GM19023 (cell line): ENCODE measurements at regions not wholly inside any gene's neighbourhood (a gene's known extent, or its start where the extent isn't known, plus 50 kb on each side); places are given as distances from the start of the nearest gene placed in this dataset.

Experiments
- ATAC-seq: cut with Tn5 transposase; IDR thresholded peaks from one replicate; pipeline ENCODE4 v1.9.1; 2021; ENCODE audit warnings: mild to moderate bottlenecking, moderate library complexity; ENCODE audit not compliant: unreplicated experiment

DNA sequence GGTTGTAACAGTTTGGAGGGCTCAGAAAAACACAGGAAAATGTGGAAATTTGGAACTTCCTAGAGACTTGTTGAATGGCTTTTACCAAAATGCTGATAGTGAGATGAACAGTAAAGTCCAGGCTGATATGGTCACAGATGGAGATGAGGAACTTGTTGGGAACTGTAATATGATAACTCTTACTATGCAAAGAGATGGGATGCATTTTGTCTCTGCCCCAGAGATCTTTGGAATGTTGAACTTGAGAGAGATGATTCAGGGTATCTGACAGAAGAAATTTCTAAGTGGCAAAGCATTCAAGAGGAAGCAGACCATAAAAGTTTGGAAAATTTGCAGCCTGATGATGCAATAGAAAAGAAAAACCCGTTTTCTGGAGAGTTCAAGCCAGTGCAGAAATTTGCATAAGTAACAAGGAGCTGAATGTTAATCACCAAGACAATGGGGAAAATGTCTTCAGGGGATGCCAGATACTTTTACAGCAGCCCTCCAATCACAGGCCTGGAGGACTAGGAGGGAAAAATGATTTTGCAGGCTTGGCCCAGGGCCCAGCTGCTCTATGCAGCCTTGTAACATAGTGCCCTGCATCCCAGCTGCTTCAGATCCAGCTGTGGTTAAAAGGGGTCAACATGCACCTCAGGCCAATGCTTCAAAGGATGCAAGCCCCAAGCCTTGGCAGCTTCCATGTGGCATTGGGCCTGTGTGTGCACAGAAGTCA, 572.7 kb upstream of the ATP2B1 start:
- no peak for ATAC-seq

DNA sequence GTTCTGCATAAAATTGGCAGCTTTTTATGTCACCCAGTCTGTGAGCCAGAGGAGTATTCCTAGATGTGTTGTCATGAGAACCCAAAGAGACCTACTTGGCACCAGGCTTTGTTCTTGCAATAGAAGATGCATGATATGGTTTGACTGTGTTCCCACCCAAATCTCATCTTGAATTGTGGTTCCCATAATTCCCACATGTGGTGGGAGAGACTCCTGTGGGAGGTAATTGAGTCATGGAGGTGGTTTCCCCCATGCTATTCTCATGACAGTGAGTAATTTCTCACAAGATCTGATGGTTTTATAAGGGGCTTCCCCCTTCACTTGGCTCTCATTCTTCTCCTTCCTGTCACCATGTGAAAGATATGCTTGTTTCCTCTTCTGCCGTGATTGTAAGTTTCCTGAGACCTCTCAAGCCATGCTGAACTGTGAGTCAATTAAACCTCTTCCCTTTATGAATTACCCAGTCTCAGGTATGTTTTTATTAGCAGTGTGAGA, 572.0 kb upstream of the ATP2B1 start:
- peak; percentile 72 for ATAC-seq

DNA sequence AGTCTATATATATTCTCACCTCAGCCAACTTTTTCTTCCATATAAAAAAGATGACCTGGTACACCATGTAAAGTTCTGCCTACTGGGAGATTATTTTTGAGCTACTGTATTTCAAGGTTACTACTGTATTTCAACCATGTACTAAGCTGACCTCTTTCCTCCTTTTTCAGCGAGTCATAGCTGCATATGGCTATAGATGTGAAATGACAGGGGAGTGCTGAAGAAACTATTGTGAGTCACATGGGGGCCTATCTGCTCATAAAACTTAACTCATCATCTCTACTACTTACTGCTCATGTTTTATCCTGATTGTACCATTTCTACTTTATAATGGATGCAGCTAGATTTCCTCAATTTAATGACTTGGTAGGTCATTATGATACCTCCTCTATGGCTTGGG, 571.4 kb upstream of the ATP2B1 start:
- no peak for ATAC-seq

DNA sequence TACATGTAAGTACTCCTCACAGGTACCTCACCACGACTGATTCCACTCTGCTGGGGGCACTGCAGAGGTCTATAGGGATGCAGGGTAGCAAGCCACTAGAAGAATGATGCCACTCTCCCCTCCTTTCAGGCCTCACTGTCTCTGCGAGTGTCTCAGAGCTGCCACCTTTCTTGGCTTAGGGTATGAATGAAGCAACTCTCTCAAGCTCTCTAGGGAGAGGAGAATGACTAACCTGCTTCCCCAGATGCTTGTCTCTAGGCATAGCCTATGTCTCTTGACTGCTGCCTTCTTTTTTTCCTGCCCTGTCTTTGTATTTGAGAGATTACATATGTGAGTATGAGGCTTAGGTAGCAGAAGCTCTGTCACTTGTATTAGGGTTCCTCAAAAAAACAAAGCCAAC, 566.5 kb upstream of the ATP2B1 start:
- ATAC-seq = no peak

DNA sequence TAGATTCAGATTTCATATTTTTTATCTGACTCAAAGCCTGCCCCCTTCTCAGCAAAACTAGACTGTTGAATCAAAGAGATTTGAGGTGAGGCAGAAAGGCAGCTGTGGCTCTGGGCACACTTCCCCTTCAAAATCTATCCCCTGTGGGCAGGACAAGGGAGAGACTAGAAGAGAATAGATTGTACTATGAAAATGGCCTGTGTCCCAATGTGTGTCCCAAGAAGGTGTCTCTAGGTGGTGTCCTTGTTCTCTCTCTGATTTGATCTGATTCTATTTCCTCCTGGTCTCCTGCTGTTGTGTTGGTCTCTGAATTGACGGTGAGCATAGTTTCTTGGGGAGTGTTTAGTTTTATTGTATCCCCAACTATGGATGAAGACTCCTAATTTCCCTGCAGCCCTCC, 565.8 kb upstream of the ATP2B1 start:
- ATAC-seq = no peak

DNA sequence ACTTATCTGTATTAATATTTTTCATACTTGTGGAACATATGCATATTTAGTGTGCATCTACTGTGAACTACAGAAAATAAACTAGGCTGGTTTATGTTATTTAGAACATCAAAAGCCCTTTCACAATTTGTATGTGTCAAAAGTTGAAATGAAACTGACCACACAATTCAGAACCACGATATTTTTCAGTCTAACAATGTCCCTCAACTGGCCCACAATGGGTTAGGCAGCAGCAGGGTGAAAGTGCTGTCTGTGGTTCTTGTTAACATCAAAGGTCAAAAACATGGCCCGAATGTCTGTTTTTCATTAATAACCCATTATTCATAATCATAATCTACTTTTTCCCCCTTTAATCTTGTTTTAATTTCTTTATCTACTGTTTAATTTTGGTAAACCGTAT, 559.9 kb upstream of the ATP2B1 start:
- peak; percentile 63 for ATAC-seq

DNA sequence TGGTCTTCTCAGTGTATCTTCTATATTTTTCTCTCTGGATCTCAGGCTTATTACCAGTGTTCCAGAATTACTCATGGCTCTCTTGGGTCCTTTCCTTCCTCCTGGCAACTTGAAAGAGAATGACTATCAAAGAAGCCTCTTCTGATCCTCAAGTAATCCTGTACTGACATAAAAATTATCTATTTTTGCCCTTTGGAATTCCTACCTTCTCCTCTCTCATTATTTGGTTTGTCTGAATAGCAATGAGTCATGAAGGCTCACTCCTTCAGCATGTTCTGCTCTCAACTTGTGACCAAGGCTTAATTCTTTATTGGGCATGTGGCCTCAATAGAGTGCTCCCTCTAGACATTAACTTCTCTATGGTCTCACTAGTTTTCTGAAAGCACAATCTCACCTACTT, 553.6 kb upstream of the ATP2B1 start:
- ATAC-seq = no peak

DNA sequence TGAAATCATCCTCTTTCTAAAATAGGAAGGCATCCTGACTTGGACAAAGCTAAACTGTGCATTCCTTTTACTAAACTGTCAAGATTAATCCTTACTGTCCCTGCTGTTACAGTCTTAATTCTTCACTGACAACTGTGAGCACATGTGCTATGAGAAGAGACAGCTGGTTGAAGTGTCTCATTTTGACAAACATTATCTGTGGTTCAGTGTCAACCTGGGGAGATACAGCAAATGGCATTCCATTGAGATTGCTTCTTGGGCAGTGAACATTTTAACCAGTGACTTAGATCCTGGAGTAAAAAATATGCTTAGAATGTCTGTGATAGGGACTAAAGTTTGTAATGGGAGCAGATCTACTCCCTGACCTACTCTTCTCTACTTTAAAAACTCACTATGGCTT, 552.6 kb upstream of the ATP2B1 start:
- no peak for ATAC-seq

DNA sequence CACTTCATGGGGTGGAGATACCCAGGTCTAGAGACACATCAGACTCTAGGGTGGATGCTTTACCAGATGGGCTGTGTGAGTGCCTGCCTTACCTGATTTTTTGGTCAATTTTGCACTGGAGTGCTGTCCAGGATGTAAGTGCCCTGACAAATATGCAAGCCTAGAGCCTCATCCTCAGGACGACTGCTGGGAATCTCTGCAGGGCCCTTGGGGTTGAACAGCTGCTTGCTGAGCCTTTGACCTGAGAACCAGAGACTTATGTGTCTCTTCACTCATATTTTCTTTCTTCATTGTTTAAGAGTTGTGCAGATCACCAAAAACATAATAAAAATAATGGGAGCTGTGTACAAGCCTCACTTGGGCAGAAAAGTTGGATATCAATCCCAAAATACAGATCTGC, 551.5 kb upstream of the ATP2B1 start:
- ATAC-seq = no peak

DNA sequence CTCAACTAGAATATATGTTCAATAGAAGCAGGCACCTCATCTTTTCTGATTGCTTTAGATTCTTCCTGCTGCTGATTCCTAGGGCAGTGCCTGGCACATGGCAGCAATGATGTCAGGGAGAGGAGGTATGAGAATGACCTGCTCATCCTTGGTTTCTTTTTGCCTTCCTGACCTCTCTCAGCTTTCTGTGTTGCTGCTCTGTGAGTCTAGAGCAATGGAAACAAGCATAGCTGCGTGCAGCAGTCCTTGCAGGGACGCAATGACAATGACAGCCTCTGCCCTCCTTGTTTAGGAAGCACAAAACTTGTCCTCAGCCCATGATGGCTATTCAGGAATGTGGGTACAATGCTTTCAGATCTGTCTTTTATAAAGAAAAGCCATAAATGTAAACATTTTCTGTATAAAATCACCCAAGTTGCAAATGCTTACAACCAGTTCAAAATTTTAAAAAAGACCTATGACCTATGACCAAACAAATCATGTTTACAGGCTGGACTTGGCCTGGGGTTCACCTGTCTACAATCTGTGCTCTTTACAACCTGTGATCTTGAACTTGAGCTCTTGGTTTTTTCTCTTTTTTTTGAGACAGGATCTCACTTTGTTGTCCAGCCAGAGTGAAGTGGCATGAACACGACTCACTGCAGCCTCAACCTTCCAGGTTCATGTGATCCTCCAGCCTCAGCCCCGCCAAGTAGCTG, 549.4 kb upstream of the ATP2B1 start:
- ATAC-seq = no peak

DNA sequence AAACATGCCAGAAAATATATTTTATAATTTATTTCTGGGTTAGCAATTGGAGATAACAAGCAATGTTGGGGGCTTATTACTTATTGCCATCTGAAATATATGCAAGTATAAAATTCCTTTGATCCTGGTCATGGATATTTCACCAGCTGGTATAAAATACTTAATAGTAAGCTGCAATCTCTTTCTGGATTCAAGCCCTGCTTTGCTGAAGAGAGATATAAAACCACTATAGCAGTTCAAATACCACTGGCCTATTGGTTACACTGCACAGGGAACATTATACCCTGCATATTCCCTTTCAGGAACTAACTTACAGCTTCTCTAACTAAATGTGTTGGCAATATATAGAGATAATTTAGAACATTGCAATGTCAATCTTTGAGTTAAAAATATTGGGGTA, 546.2 kb upstream of the ATP2B1 start:
- no peak for ATAC-seq

DNA sequence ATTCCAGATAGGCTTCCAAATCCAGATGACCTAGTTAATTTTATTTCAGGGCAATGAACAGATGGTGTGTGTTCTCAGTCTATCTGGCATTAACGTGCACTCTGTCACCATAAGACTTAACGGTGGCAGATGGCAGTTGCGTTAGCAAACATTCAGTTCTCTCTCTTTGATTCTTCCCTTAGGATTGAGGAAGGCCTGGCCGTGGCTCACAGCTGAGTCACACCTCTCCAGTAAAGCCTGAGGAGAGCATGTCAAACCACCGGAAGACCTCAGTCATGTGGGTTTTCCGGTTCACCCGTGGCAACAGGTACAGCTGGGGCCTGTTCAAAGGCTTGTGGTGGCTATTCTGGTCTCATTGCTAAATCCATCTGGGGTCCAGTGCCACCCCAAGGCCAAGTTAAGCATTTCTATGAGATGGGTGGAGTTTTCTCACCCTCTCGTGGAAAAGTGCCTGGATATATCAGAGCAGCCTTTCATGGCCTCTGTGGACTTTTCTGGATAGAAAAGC, 545.1 kb upstream of the ATP2B1 start:
- ATAC-seq = peak; percentile 99

DNA sequence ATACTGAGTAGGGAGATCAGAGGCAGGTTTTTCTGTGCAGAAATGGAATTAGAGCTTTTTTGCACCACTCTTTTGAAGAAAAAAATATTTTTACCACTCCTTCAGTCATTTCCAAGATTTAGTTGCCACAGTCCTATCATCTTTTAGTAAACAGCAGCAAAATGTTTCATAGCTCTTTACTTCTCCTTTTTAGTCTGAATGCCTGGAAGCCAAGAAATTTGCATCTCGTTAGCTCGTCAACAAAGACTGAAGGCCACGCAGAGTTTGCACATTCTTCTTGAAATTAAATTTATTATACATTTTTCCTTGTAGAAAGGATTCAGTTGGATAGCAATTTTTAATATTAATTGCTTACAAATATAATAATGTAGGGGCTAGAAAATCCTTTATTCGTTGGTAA, 544.5 kb upstream of the ATP2B1 start:
- no peak for ATAC-seq

DNA sequence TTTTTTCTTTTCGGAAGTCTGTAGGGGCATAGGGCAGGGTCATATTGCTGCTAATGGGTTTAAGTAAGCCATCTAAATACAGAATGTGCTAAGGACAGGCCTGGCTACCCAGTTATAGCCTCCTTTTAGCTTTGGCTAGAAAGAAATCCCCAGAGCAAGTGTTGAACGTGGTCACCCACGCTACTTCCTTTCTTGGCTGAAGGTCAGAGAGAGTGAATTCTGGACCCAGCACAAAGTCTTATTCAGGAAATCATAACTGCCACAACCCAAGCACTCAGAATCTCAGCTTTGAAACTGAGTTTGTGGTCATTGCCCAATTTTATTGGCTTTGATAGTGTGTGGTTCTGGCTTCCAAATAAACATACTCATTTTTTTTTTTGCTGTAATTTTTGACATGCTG, 542.1 kb upstream of the ATP2B1 start:
- ATAC-seq = no peak

DNA sequence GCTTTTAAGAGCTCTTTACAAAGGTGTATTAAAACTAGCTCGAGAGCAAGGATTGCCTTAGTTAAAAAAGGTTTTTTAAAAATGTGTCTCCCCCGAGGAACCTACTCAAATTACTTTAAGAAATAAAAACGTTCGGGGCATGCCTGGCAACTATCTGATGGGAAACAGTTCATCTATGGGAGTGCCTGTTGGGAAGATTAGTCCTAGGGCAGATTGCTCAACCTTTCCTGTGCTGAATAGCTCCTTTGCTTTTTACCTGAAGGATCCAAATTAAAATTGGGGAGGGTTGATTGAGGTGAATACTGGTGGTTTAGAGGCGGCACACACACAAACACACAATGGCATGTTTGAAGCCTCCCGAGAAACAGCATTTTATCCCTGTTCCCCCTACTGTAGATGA, 541.4 kb upstream of the ATP2B1 start:
- ATAC-seq = no peak

DNA sequence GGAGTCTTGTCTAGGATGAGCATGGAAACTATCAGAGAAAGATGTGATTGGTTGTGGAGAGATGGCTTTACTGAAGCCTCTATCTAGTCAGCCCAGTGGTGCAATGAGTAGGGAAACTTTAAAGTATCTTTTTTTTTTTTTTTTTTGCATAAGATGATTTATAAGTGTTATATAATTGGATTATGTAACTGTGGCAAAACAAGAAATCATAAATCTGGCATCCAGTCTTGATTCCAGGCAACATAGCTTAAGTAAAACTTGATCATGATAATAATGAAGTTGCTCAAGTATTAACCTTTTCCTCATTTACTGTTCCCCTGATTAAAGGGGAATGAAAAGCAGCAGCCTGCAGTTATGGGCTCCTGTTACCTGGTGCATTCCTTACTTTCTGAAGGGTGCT, 538.0 kb upstream of the ATP2B1 start:
- no peak for ATAC-seq

DNA sequence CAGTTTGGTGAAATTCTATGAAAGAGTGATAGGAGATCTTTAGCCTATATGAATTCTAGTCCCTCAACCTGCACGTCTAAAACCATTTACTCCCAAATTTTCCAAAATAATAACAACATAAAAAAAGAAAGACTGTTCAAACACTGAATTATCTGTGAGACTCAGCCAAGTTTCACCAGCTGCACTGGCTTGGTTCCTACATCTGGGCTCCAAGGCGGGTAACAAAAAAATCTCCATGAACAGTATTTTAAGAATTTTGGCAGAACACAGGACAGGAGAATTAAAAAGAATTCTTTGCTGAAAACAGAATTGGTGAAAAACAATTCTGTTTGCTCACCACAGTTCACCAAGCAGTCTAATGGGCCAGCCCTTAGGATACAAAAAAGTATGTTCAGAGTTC, 536.8 kb upstream of the ATP2B1 start:
- ATAC-seq = no peak

DNA sequence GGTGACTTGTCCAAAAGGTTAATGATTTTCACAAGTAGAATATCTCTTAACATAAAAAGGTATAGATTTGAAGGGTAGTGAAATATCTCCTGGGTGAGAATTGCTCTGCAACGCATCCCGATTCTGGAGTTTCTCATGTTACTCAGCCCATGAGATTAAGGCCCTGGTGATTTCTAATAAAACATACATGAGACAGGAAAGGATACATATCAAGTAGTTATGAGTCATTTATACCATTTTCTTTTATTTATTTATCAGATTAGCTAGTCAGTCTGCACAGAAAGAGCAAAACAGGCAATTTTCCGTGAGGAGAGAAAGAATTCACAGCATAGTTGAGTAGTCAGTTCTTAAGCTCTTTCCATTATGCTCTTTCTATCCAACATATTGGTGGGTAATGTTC, 535.6 kb upstream of the ATP2B1 start:
- no peak for ATAC-seq

DNA sequence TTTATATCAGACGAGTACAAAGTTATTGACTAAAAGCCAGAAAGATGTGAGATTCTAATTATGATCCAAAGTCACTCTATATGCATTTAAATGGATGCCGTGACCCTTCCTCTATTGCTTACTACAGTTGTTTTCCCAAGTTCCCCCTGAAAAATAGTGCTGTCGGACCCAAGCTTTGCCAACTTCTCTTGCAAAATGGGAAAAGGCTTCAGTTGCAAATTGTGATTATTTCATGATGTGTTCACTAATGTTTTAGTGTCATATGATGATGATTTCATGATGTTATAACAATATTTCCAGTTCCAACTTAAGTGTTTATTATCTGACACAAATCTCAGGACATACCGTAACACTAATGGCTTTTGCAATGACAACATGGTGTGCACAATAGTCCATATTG, 534.6 kb upstream of the ATP2B1 start:
- ATAC-seq = no peak

DNA sequence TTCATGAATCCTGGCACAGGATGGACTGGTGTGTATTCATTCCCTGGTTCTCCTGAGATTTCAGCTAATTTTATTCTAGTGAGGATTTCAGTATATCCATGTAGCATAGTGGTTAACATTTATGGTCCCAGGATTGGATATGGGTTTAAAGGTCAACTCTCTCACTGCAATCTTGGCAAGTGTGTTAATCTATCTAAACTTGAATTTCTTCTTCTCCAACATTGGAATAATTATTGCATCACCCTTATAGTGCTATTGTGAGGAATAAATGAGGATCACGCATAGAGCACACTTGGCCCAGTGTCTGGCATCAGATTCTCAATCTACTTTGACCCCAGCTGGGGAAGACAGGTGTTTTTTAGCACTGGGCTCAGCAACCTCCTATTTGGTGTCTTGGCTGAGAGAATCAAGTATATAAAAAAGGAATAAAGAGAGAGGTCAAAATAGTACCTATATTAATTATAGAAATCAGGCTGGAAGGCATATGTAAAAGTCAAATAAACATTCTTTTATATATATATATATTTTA, 531.2 kb upstream of the ATP2B1 start:
- no peak for ATAC-seq

DNA sequence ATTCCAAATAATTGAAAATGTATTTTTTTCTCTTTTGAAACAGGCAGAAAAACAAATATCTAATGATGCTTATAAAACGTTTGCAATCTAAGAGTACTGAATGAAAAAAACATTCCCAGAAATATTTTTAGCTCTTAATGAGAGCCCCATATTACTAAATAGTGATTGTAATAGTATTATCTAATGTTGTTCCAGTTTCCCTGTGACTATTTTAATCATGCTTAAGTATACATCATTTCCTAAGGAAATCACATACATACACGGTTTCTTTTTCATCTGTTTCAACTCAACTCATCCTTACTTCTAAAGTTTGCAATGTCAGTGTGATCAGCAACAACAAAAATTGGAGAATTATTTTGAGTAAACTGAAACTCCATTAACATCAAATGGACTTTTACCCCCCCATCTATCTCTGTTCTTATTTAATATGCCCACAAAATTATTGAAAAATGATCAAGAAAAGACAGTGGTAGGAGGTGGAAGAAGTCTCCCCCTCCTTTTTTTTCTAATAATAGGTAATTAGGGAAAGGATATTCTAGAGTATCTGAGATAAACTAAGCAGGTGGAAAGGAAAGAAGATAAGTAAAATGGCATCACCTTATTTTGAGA, 530.1 kb upstream of the ATP2B1 start:
- no peak for ATAC-seq

DNA sequence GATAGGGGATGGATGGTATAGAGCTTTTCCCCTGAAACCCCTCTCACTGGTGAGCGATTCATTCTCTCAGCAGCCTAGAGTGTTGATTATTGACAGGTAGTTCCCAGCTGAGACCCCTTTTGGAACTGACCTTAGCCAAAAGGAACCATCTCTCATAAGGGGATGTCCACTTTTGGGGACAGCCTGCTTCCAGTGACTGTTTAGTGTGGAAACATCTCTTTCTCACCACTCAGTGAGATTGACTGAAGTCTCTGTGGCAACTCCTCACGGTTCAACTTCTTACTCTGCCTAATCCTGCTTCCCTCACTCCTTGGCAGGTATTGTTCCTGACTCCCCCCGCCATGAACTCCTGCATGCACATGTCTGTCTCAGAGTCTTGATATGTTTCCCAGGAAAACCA, 529.2 kb upstream of the ATP2B1 start:
- ATAC-seq = no peak
